ES-I3 (cell line): ENCODE measurements at regions not wholly inside any gene's neighbourhood (a gene's known extent, or its start where the extent isn't known, plus 50 kb on each side); places are given as distances from the start of the nearest gene placed in this dataset.
"Not testable (repeated sequence)": the region's sequence is repeated elsewhere in the genome, so short reads cannot be mapped to it uniquely, and the experiment has no call there.

Source experiments
- H3K36me3 ChIP-seq: 2 replicates; pipeline ENCODE4 v1.6.1; 2013; ENCODE audit warnings: mild to moderate bottlenecking, low read length, control low read depth, moderate library complexity; ENCODE audit not compliant: insufficient read depth
- H3K4me1 ChIP-seq: 2 replicates; pipeline ENCODE4 v1.6.1; 2013; ENCODE audit warnings: mild to moderate bottlenecking, control low read depth, low read length; ENCODE audit not compliant: insufficient read depth
- H3K9ac ChIP-seq: 2 replicates; pipeline ENCODE4 v1.6.1; 2013; ENCODE audit warnings: low read depth, mild to moderate bottlenecking, low read length, moderate library complexity
- H3K9me3 ChIP-seq: 2 replicates; pipeline ENCODE4 v1.6.1; 2013; ENCODE audit warnings: mild to moderate bottlenecking, low read length, moderate library complexity; ENCODE audit not compliant: control insufficient read depth, insufficient read depth

DNA sequence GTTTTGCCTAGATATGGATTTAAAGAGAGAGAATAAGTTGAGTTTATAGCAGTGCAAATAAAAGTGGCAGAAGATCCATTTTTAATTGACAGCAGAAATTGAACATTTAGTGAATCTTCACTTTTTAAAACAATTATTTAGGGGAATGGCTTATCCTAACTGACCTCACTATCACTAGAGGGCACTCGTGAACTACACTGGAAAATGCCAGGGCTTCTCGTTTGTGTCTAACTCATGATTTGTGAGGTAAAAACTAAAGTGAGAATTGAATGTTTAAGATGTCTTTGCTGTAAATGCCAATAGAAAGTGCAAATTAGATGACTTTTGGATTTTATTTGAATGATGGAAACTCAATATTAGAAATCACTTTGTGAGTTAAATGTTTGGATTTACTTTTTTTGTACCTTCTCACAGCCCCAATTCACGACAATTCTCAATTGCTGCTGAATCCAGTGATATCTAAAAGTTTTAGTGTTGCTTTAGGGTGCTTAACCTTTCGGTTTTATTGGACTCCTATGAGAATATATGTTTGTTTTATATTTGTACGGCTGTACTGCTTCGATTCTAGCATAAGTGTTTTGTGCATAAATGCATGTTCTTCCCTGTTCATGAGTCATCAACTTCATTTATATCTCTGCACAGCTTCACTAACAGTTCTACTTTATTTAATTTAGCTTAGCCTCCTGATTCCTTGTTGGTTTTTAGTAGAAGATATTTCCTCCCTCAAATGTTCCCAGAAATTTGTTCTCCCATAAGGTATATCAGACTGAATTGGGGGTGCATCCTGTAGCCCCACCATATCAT, 462.1 kb downstream of the MFSD1 start:
- Histone ChIP-seq H3K9ac (no peak overlapping the region), H3K9me3 (no peaks in the 10 kb centered on the region), H3K4me1 (no peaks in the 10 kb centered on the region), H3K36me3 (no peaks in the 10 kb centered on the region)

DNA sequence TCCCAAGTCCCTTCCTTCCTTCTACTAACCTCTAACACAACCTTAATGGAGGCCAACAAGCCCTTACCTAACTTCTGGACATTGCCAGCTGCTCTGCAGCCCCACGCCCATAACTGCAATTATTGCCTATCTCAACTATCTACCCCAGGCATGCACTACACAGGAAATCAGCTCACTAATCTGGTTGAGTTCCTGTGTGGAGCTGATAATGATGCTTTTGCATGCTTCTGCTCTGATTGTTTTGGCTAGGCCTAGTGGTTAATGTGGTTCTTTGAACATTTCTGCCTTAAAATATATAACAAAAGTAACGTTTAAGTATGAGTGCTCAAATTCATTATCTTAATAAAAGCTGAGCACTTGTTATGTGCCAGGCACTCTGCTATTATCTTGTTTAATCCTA, 463.9 kb downstream of the MFSD1 start:
- Histone ChIP-seq H3K9me3 (no peaks in the 10 kb centered on the region), H3K4me1 (no peaks in the 10 kb centered on the region), H3K36me3 (no peaks in the 10 kb centered on the region), H3K9ac (no peak overlapping the region)

- Histone ChIP-seq H3K9ac (no peak overlapping the region), H3K9me3 (no peaks in the 10 kb centered on the region)
Observed at GRCh38 chr3:159266779-159267178, 464.9 kb downstream of the MFSD1 start.

DNA sequence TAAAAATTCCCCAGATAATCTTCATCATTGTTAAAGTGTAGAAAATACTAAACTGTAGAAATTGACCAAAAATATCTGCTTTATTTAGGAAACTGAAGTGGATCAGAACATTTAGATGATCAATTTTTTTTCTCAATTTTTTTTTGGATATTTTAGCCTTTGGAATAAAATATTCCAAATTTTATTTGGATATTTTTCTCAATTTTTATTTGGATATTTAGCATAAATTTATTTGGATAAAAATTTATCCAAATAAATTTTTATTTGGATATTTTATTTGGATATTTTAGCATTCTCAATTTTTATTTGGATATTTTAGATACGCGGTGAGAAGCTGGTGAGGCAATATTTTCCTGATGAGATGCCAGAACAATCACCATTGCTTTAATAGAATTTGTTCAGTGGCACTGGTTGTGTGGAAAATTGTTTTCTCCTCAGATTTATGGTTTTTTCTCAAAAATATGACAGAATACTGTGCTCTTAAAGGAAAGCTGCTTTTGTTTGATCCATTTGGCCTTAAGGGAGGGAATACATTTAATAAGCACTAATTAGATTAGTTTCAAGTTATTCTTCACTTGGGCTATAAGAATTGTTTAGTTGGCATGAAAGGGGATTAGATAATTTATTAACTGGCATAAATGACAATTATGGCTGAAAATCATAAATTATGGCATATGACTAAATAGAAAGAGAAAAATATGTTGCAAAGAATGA, 470.1 kb downstream of the MFSD1 start:
- H3K9me3 ChIP-seq = no peaks in the 10 kb centered on the region
- no peaks in the 10 kb centered on the region for H3K36me3 ChIP-seq
- no peaks in the 10 kb centered on the region for H3K4me1 ChIP-seq
- H3K9ac ChIP-seq = no peak overlapping the region

More at GRCh38 chr3:159266779-159267178, 464.9 kb downstream of the MFSD1 start:
- no peaks in the 10 kb centered on the region for H3K4me1 ChIP-seq
- no peaks in the 10 kb centered on the region for H3K36me3 ChIP-seq

DNA sequence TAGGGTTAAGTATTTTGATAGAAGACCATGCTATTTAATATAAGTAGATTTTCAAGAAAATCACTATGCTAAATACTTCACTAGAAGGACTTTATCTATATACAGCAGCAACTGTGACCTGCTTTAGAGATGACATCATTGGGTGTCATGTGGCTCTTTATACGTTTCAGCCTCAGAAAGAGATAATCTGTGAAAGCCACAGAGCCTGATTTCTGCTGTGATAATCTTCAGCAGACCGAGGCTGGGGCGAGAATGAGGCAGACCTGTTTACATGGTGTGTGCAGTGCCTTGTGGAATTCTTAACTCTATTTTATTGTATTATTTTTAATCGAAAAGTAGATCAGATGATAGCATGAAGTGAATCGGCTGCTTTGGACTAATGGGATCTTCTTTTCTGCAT, 471.2 kb downstream of the MFSD1 start:
- Histone ChIP-seq H3K9ac (no peak overlapping the region), H3K4me1 (no peaks in the 10 kb centered on the region), H3K9me3 (no peaks in the 10 kb centered on the region), H3K36me3 (no peaks in the 10 kb centered on the region)

DNA sequence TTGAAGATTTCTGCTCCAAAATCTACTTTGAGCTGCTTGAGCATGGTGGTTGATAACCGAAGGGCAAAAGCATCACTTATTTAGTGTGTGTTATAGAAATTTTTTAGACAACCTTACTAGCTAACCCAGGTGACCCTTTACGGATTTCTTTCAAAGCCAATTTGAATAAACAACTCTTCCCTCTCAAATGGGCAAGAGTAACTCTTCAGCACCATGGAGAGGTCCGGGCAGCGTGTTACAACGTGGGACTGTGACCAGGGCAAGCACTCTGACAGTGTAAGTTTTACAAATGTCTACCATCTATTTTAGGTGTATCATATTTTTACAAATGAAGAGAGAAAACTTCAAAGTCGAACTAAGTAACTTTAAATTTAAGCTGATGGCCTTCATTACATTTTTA, 471.8 kb downstream of the MFSD1 start:
- H3K9ac ChIP-seq = no peak overlapping the region
- H3K4me1 ChIP-seq = no peaks in the 10 kb centered on the region
- no peaks in the 10 kb centered on the region for H3K36me3 ChIP-seq
- H3K9me3 ChIP-seq = no peaks in the 10 kb centered on the region

GRCh38 chr3:159275741-159276140, 473.9 kb downstream of the MFSD1 start:
- no peaks in the 10 kb centered on the region for H3K9me3 ChIP-seq

GRCh38 chr3:159277814-159278213, 476.0 kb downstream of the MFSD1 start:
- Histone ChIP-seq H3K9ac (no peak overlapping the region), H3K9me3 (no peaks in the 10 kb centered on the region), H3K36me3 (no peaks in the 10 kb centered on the region), H3K4me1 (no peaks in the 10 kb centered on the region)

More at GRCh38 chr3:159275741-159276140, 473.9 kb downstream of the MFSD1 start:
- Histone ChIP-seq H3K9ac (no peak overlapping the region), H3K4me1 (no peaks in the 10 kb centered on the region), H3K36me3 (no peaks in the 10 kb centered on the region)

- Histone ChIP-seq H3K4me1 (no peaks in the 10 kb centered on the region), H3K9me3 (no peaks in the 10 kb centered on the region), H3K36me3 (no peaks in the 10 kb centered on the region), H3K9ac (no peak overlapping the region)
Observed at GRCh38 chr3:159280386-159281191, 478.7 kb downstream of the MFSD1 start.

DNA sequence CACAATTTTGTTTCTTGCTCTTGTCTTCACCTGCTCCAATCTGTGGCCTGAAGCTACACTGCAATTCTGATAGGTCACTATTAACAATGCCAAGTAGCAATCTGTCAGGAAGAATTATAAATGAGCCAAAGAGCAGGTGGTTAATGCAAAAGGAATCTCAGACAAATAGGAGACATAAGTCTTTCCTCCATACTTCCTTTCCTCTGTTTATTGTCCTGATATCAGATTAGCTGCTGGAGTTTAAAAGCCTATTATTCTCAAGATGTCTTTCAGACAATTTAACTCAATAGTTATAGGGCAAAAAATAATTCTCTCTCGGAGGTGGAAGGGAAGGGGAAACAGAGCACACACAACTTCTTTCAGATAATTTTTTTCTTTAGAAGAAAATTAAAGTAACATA, 491.6 kb downstream of the MFSD1 start:
- Histone ChIP-seq H3K36me3 (no peaks in the 10 kb centered on the region), H3K9ac (no peak overlapping the region), H3K4me1 (no peaks in the 10 kb centered on the region), H3K9me3 (no peaks in the 10 kb centered on the region)

- Histone ChIP-seq H3K4me1 (no peaks in the 10 kb centered on the region), H3K9ac (no peak overlapping the region), H3K36me3 (no peaks in the 10 kb centered on the region), H3K9me3 (no peaks in the 10 kb centered on the region)
Observed at GRCh38 chr3:159301961-159302360, 500.1 kb downstream of the MFSD1 start.

DNA sequence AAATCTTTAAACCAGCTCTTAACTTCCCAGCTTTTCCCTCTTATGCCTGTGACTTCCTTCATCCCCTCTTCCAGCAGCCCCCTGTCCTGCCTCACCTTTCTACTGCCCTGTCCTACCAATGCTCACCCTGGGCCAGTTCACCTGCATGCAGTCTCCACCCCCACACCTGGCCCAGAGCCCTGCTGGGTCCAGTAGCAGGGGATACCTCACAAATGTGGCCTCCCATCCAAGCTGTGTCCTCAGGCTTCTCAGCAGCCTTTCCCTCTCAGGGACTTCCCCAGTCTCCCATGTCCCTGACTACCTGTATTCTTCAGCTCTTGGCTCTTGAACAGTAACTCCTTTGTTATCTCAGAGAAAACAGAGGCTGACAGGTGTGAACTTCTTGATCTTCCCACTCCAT, 503.2 kb downstream of the MFSD1 start:
- Histone ChIP-seq H3K4me1 (no peaks in the 10 kb centered on the region), H3K9me3 (no peaks in the 10 kb centered on the region), H3K36me3 (no peaks in the 10 kb centered on the region), H3K9ac (no peak overlapping the region)

DNA sequence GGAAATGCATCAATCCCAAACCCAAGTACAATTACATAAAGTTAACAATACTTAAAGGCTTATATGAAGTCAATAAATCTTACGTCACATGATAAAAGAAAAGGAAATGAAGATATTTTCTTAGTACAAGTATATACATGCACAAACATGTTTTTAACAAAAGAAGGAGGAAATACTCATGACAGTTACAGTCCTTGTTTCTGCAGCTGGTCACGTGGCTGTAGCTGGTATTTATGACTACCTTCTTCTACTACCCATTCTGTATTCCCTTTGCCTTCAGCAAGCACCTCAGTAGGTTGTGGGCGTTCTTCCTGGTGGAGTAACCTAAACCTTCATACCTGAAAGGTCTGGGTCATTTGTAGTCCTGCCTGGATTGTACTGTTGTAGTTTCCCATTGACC, 514.9 kb downstream of the MFSD1 start:
- not testable (repeated sequence) for H3K36me3 ChIP-seq, H3K9ac ChIP-seq, H3K4me1 ChIP-seq, H3K9me3 ChIP-seq

GRCh38 chr3:159319156-159319555, 517.3 kb downstream of the MFSD1 start:
- Histone ChIP-seq H3K4me1 (no peaks in the 10 kb centered on the region), H3K9ac (no peak overlapping the region), H3K9me3 (no peaks in the 10 kb centered on the region), H3K36me3 (no peaks in the 10 kb centered on the region)
